ENCODE measurements at regions not wholly inside any gene's neighbourhood (a gene's known extent, or its start where the extent isn't known, plus 50 kb on each side); places are given as distances from the start of the nearest gene placed in this dataset.
A peak's percentile ranks its signal among the peaks of the same experiment; 100 is the strongest.
"Not testable (repeated sequence)": the region's sequence is repeated elsewhere in the genome, so short reads cannot be mapped to it uniquely, and the experiment has no call there.

GRCh38 chr6:60991427-60992028 lies 1294.5 kb downstream of the KHDRBS2 start:
- no peak for DNase-seq

GRCh38 chr6:60952500-60952899 lies 1333.5 kb downstream of the KHDRBS2 start:
- DNase-seq, result no peak

GRCh38 chr6:60950221-60950923 lies 1335.7 kb downstream of the KHDRBS2 start:
- DNase-seq, result not testable (repeated sequence)

- DNase-seq, result not testable (repeated sequence)
These were observed 1338.6 kb downstream of the KHDRBS2 start for GRCh38 chr6:60947416-60947815.

- DNase-seq, result not testable (repeated sequence)
These were observed 1341.2 kb downstream of the KHDRBS2 start for GRCh38 chr6:60944803-60945202.

- DNase-seq, result not testable (repeated sequence)
These were observed 1350.1 kb downstream of the KHDRBS2 start for GRCh38 chr6:60935970-60936369.

GRCh38 chr6:60919652-60920051 lies 1366.4 kb downstream of the KHDRBS2 start:
- not testable (repeated sequence) for DNase-seq

GRCh38 chr6:60903860-60904259 lies 1382.2 kb downstream of the KHDRBS2 start:
- not testable (repeated sequence) for DNase-seq

GRCh38 chr6:60893374-60893773 lies 1392.7 kb downstream of the KHDRBS2 start:
- DNase-seq, result not testable (repeated sequence)

GRCh38 chr6:60891606-60892005 lies 1394.4 kb downstream of the KHDRBS2 start:
- DNase-seq, result no peak

GRCh38 chr6:60877396-60877795 lies 1408.6 kb downstream of the KHDRBS2 start:
- not testable (repeated sequence) for DNase-seq

- DNase-seq, result not testable (repeated sequence)
These were observed 1415.2 kb downstream of the KHDRBS2 start for GRCh38 chr6:60870779-60871178.

- no peak for DNase-seq
These were observed 1418.5 kb downstream of the KHDRBS2 start for GRCh38 chr6:60867548-60867947.

GRCh38 chr6:60843175-60843982 lies 1442.6 kb downstream of the KHDRBS2 start:
- DNase-seq, result peak; percentile 15

- DNase-seq, result not testable (repeated sequence)
These were observed 1455.3 kb downstream of the KHDRBS2 start for GRCh38 chr6:60830726-60831125.

GRCh38 chr6:60822597-60822996 lies 1463.4 kb downstream of the KHDRBS2 start:
- not testable (repeated sequence) for DNase-seq

GRCh38 chr6:60818072-60818471 lies 1468.0 kb downstream of the KHDRBS2 start:
- peak; percentile 8 for DNase-seq

- not testable (repeated sequence) for DNase-seq
These were observed 1471.2 kb downstream of the KHDRBS2 start for GRCh38 chr6:60814784-60815183.

GRCh38 chr6:60813897-60814596 lies 1472.0 kb downstream of the KHDRBS2 start:
- DNase-seq, result not testable (repeated sequence)

- not testable (repeated sequence) for DNase-seq
These were observed 1475.8 kb downstream of the KHDRBS2 start for GRCh38 chr6:60810216-60810615.

GRCh38 chr6:60799146-60799545 lies 1486.9 kb downstream of the KHDRBS2 start:
- not testable (repeated sequence) for DNase-seq

- DNase-seq, result not testable (repeated sequence)
These were observed 1488.2 kb downstream of the KHDRBS2 start for GRCh38 chr6:60797831-60798230.

GRCh38 chr6:60789601-60790000 lies 1496.4 kb downstream of the KHDRBS2 start:
- DNase-seq, result not testable (repeated sequence)

Data from RPMI8226 (cell line).